ELF-1 (cell line): ENCODE measurements at regions not wholly inside any gene's neighbourhood (a gene's known extent, or its start where the extent isn't known, plus 50 kb on each side); places are given as distances from the start of the nearest gene placed in this dataset.

Experiments used
- DNase-seq: peaks from one replicate; pipeline ENCODE4 v3.0.0-alpha.2; 2016; ENCODE audit warnings: low read depth, low spot score

- DNase-seq: no peak
Observed at GRCh38 chr13:63139277-63139676, 1723.6 kb upstream of the PCDH20 start.

GRCh38 chr13:63129995-63130394 is 1714.3 kb upstream of the PCDH20 start:
- no peak for DNase-seq

GRCh38 chr13:63128716-63129115 is 1713.1 kb upstream of the PCDH20 start:
- DNase-seq: no peak

GRCh38 chr13:63124863-63125262 is 1709.2 kb upstream of the PCDH20 start:
- no peak for DNase-seq

- no peak for DNase-seq
Observed at GRCh38 chr13:63120883-63121282, 1705.2 kb upstream of the PCDH20 start.

GRCh38 chr13:63117710-63118109 is 1702.1 kb upstream of the PCDH20 start:
- no peak for DNase-seq

- no peak for DNase-seq
Observed at GRCh38 chr13:63112799-63113395, 1697.2 kb upstream of the PCDH20 start.

GRCh38 chr13:63110466-63110865 is 1694.8 kb upstream of the PCDH20 start:
- DNase-seq: no peak

GRCh38 chr13:63107179-63107943 is 1691.7 kb upstream of the PCDH20 start:
- no peak for DNase-seq

GRCh38 chr13:63094717-63095116 is 1679.1 kb upstream of the PCDH20 start:
- DNase-seq: no peak

GRCh38 chr13:63093907-63094469 is 1678.3 kb upstream of the PCDH20 start:
- DNase-seq: no peak

GRCh38 chr13:63092456-63092855 is 1676.8 kb upstream of the PCDH20 start:
- no peak for DNase-seq

GRCh38 chr13:63090524-63090923 is 1674.9 kb upstream of the PCDH20 start:
- no peak for DNase-seq

GRCh38 chr13:63088226-63088625 is 1672.6 kb upstream of the PCDH20 start:
- DNase-seq: no peak

GRCh38 chr13:63086286-63086685 is 1670.6 kb upstream of the PCDH20 start:
- no peak for DNase-seq

- no peak for DNase-seq
Observed at GRCh38 chr13:63085851-63086250, 1670.2 kb upstream of the PCDH20 start.

- DNase-seq: no peak
Observed at GRCh38 chr13:63081400-63082014, 1665.9 kb upstream of the PCDH20 start.

- no peak for DNase-seq
Observed at GRCh38 chr13:63075126-63075525, 1659.5 kb upstream of the PCDH20 start.

- no peak for DNase-seq
Observed at GRCh38 chr13:63050287-63050686, 1634.6 kb upstream of the PCDH20 start.

- DNase-seq: no peak
Observed at GRCh38 chr13:63048653-63049052, 1633.0 kb upstream of the PCDH20 start.

GRCh38 chr13:63044589-63045313 is 1629.1 kb upstream of the PCDH20 start:
- no peak for DNase-seq

GRCh38 chr13:63042686-63043085 is 1627.0 kb upstream of the PCDH20 start:
- no peak for DNase-seq
